NCI-H345 treated with DMSO at 0.1 percent for 48 hours (cell line): ENCODE measurements at regions not wholly inside any gene's neighbourhood (a gene's known extent, or its start where the extent isn't known, plus 50 kb on each side); places are given as distances from the start of the nearest gene placed in this dataset.
A peak's percentile ranks its signal among the peaks of the same experiment; 100 is the strongest.

Experiments used
- DNase-seq: peaks from one replicate; lab custom pipeline; 2025; ENCODE audit not compliant: unreplicated experiment; lab: John Stamatoyannopoulos, UW

GRCh38 chrX:115487608-115488007, 73.4 kb upstream of the PLS3 start:
- no peak for DNase-seq

GRCh38 chrX:115490814-115491213, 70.2 kb upstream of the PLS3 start:
- no peak for DNase-seq

GRCh38 chrX:115491766-115492165, 69.2 kb upstream of the PLS3 start:
- DNase-seq = no peak

- no peak for DNase-seq
These were observed 68.0 kb upstream of the PLS3 start for GRCh38 chrX:115493015-115493414.

GRCh38 chrX:115494161-115494560, 66.8 kb upstream of the PLS3 start:
- DNase-seq = peak; percentile 30

- no peak for DNase-seq
These were observed 61.7 kb upstream of the PLS3 start for GRCh38 chrX:115499112-115499805.

GRCh38 chrX:115503099-115503498, 57.9 kb upstream of the PLS3 start:
- DNase-seq = no peak

DNA sequence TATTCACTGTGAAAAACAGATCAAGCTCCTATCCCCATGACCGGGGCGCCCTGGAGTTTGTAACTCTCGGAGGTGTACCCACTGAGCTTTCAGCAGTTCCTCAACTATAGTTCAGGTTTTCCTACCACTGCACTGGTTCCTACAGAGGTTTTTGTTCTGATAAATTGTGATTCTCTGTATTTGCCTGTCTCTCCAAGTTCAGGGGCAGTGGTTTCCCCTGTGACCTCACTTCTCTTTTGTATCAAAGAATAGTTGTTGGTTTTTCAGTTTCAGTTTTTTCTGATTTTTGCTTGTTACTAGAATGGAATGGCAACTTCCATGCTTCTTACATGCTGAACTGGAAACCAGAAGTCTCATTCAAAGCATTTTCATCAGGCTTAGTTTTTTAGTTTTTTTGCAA, 56.8 kb upstream of the PLS3 start:
- no peak for DNase-seq
